ENCODE measurements at regions not wholly inside any gene's neighbourhood (a gene's known extent, or its start where the extent isn't known, plus 50 kb on each side); places are given as distances from the start of the nearest gene placed in this dataset.

- POLR2A ChIA-PET: no interaction called here
- CTCF ChIA-PET: no interaction called here
These were observed 792.5 kb upstream of the LRRC4C start for GRCh38 chr11:42251984-42252383.

GRCh38 chr11:42253156-42253555 is 793.7 kb upstream of the LRRC4C start:
- ChIA-PET CTCF (no interaction called here), POLR2A (no interaction called here)

GRCh38 chr11:42255906-42256305 is 796.5 kb upstream of the LRRC4C start:
- POLR2A ChIA-PET: no interaction called here
- CTCF ChIA-PET: no interaction called here

- POLR2A ChIA-PET: no interaction called here
- CTCF ChIA-PET: no interaction called here
These were observed 798.1 kb upstream of the LRRC4C start for GRCh38 chr11:42257534-42257933.

GRCh38 chr11:42265072-42265471 is 805.6 kb upstream of the LRRC4C start:
- ChIA-PET CTCF (no interaction called here), POLR2A (no interaction called here)

- CTCF ChIA-PET: no interaction called here
- POLR2A ChIA-PET: no interaction called here
These were observed 811.9 kb upstream of the LRRC4C start for GRCh38 chr11:42271306-42271705.

- ChIA-PET POLR2A (no interaction called here), CTCF (no interaction called here)
These were observed 814.5 kb upstream of the LRRC4C start for GRCh38 chr11:42273977-42274376.

- POLR2A ChIA-PET: no interaction called here
- CTCF ChIA-PET: no interaction called here
These were observed 837.5 kb upstream of the LRRC4C start for GRCh38 chr11:42296910-42297309.

- ChIA-PET POLR2A (no interaction called here), CTCF (no interaction called here)
These were observed 840.3 kb upstream of the LRRC4C start for GRCh38 chr11:42299780-42300179.

- ChIA-PET POLR2A (no interaction called here), CTCF (no interaction called here)
These were observed 842.3 kb upstream of the LRRC4C start for GRCh38 chr11:42301777-42302176.

GRCh38 chr11:42311514-42311913 is 852.1 kb upstream of the LRRC4C start:
- CTCF ChIA-PET: no interaction called here
- POLR2A ChIA-PET: no interaction called here

GRCh38 chr11:42311944-42312343 is 852.5 kb upstream of the LRRC4C start:
- POLR2A ChIA-PET: no interaction called here
- CTCF ChIA-PET: no interaction called here

- POLR2A ChIA-PET: no interaction called here
- CTCF ChIA-PET: no interaction called here
These were observed 855.8 kb upstream of the LRRC4C start for GRCh38 chr11:42315267-42315666.

- CTCF ChIA-PET: no interaction called here
- POLR2A ChIA-PET: no interaction called here
These were observed 856.4 kb upstream of the LRRC4C start for GRCh38 chr11:42315846-42316245.

- ChIA-PET POLR2A (no interaction called here), CTCF (no interaction called here)
These were observed 860.5 kb upstream of the LRRC4C start for GRCh38 chr11:42319921-42320320.

- POLR2A ChIA-PET: no interaction called here
- CTCF ChIA-PET: no interaction called here
These were observed 870.6 kb upstream of the LRRC4C start for GRCh38 chr11:42329929-42330565.

GRCh38 chr11:42337786-42338455 is 878.5 kb upstream of the LRRC4C start:
- ChIA-PET CTCF (no interaction called here), POLR2A (no interaction called here)

- ChIA-PET CTCF (no interaction called here), POLR2A (no interaction called here)
These were observed 884.8 kb upstream of the LRRC4C start for GRCh38 chr11:42344204-42344792.

- POLR2A ChIA-PET: no interaction called here
- CTCF ChIA-PET: no interaction called here
These were observed 886.5 kb upstream of the LRRC4C start for GRCh38 chr11:42345933-42346332.

GRCh38 chr11:42363701-42364100 is 904.2 kb upstream of the LRRC4C start:
- CTCF ChIA-PET: no interaction called here
- POLR2A ChIA-PET: no interaction called here

- CTCF ChIA-PET: no interaction called here
- POLR2A ChIA-PET: no interaction called here
These were observed 921.7 kb upstream of the API5 start for GRCh38 chr11:42390116-42390515.

- CTCF ChIA-PET: no interaction called here
- POLR2A ChIA-PET: no interaction called here
These were observed 914.3 kb upstream of the API5 start for GRCh38 chr11:42397483-42397882.
